DMS53 (cell line): ENCODE measurements at regions not wholly inside any gene's neighbourhood (a gene's known extent, or its start where the extent isn't known, plus 50 kb on each side); places are given as distances from the start of the nearest gene placed in this dataset.

ENCODE experiments used
- DNase-seq: peaks from one replicate; lab custom pipeline; 2025; lab: John Stamatoyannopoulos, UW

GRCh38 chr2:107760620-107761364 is 65.9 kb upstream of the RGPD4 start:
- DNase-seq: no peak

GRCh38 chr2:107772353-107772752 is 54.3 kb upstream of the RGPD4 start:
- no peak for DNase-seq

GRCh38 chr2:107775211-107775610 is 51.5 kb upstream of the RGPD4 start:
- DNase-seq: no peak

GRCh38 chr2:107775791-107776190 is 50.9 kb upstream of the RGPD4 start:
- DNase-seq: no peak

- DNase-seq: no peak
Observed at GRCh38 chr2:107776362-107776761, 50.3 kb upstream of the RGPD4 start.
